Astrocyte of the cerebellum (primary cell): ENCODE measurements at regions not wholly inside any gene's neighbourhood (a gene's known extent, or its start where the extent isn't known, plus 50 kb on each side); places are given as distances from the start of the nearest gene placed in this dataset.

Source experiments
- DNase-seq: peaks from one replicate; pipeline ENCODE4 v3.0.0-alpha.2; 2011; ENCODE audit warnings: low read depth
- H3K4me3 ChIP-seq: 2 replicates; pipeline ENCODE4 v1.5.1; 2011; ENCODE audit warnings: mild to moderate bottlenecking, low read depth, low read length, moderate library complexity
- in situ Hi-C: cut with HindIII; loops from 2 replicates; pipeline ENCODE4 v1.10.0; 2017; ENCODE audit warnings: low sequenced_read_pairs
- TF ChIP-seq, protein P1 (sequence below): IDR thresholded peaks from 2 replicates; pipeline ENCODE4 v1.5.1; 2012; ENCODE audit warnings: low read length, low read depth, moderate library complexity, mild to moderate bottlenecking; ENCODE audit errors: missing control alignments

DNA sequence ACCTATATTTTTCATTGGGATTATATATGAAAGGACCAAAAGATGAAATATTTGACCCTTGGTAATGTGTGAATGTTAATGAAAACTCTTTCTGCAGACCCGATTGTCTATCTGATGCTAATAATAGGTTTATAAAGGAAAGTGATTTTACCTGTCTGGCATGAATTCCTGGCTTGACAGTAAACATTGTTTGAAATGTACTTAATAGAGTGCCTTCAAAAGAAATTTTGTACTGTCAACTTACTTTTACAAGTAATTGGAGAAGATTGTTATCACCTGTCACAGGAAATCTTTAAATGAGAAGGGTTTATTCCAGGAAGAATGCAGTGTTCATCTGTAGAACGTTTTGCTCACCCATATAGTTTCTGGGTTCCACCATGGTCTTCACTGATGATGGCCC is 588.2 kb downstream of the INHBA start:
- TF ChIP-seq, protein P1, sequence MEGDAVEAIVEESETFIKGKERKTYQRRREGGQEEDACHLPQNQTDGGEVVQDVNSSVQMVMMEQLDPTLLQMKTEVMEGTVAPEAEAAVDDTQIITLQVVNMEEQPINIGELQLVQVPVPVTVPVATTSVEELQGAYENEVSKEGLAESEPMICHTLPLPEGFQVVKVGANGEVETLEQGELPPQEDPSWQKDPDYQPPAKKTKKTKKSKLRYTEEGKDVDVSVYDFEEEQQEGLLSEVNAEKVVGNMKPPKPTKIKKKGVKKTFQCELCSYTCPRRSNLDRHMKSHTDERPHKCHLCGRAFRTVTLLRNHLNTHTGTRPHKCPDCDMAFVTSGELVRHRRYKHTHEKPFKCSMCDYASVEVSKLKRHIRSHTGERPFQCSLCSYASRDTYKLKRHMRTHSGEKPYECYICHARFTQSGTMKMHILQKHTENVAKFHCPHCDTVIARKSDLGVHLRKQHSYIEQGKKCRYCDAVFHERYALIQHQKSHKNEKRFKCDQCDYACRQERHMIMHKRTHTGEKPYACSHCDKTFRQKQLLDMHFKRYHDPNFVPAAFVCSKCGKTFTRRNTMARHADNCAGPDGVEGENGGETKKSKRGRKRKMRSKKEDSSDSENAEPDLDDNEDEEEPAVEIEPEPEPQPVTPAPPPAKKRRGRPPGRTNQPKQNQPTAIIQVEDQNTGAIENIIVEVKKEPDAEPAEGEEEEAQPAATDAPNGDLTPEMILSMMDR: no peak
- in situ Hi-C loops: no loop called here
- DNase-seq: no peak
- no peak overlapping the region for H3K4me3 ChIP-seq

DNA sequence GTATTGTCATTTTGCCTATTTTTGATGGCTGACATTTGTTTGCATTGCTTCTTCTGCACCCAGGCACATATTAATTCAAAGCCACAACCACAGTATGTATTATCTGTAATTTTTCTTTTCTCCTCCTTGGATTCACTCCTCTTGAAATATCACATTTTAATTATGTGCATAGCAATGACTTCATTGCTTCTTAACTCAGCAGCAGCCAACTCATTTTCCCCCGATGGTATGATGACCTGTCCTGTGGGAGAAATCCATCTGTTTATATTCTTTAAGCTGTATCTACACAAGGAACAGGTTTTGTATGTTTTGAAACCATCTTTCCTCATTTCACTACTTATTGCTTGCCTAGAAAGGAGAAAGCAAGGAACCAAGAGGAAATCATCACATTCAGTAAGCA is 588.8 kb downstream of the INHBA start:
- DNase-seq: no peak
- TF ChIP-seq, protein P1: no peak
- no peak overlapping the region for H3K4me3 ChIP-seq
- in situ Hi-C loops: no loop called here

DNA sequence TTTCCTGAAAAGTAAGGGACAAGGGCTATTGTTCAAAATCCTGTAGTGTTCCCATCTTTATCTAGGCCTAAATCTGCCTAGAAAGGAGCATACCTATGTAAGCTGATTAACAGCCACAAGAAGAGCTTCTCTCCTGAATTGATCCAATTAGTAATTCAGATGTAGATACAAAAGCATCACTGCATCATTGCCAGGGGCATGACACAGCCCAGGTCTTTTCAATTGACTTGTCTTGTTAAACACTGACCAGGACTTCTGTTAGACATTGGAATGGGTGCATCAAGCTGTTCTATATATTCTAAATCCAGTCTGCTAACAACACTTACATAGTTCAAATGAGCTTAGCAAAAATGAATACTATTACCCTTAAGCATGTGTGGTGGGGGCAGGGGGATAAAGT is 589.2 kb downstream of the INHBA start:
- TF ChIP-seq, protein P1: no peak
- H3K4me3 ChIP-seq: no peak overlapping the region
- in situ Hi-C loops: no loop called here
- DNase-seq: no peak

DNA sequence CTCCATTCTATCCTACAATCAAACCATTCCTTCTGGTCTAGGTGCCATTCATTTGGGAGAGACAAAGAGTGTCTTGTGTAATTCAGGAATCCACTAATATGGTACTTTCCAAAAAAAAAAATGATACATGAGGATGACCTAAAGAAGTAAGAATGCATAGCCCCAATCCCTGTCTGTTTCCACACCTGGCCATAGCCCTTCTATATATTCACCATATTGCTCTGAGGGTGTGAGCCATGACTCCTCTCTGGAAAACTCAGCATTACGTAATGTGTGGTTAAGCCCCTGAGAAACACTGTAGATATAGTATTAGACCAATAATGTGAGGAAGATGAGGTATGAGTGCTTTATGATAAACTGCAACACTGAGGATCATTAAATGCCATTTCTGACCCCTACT is 592.7 kb downstream of the INHBA start:
- no peak for DNase-seq
- TF ChIP-seq, protein P1: no peak
- H3K4me3 ChIP-seq: no peak overlapping the region
- in situ Hi-C loops: no loop called here

DNA sequence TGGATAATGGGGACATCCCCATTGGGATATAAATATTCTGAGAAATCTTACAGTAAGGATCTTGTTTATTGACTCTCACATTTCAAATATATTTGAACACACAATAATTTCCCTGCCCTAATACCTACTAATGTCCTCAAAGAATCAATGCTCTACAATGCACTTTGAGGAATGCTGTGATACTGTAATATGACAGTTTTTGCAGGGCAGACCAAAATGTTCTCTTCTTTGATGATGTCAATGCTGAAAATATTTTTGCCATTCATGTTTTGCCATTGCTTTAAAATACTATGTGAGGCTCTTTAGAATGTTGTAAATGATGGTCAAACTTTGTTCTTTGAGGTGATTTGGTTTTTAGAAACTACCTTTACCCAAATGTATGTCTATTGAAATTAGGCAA is 594.1 kb downstream of the INHBA start:
- in situ Hi-C loops: no loop called here
- TF ChIP-seq, protein P1: no peak
- H3K4me3 ChIP-seq: no peak overlapping the region
- no peak for DNase-seq

DNA sequence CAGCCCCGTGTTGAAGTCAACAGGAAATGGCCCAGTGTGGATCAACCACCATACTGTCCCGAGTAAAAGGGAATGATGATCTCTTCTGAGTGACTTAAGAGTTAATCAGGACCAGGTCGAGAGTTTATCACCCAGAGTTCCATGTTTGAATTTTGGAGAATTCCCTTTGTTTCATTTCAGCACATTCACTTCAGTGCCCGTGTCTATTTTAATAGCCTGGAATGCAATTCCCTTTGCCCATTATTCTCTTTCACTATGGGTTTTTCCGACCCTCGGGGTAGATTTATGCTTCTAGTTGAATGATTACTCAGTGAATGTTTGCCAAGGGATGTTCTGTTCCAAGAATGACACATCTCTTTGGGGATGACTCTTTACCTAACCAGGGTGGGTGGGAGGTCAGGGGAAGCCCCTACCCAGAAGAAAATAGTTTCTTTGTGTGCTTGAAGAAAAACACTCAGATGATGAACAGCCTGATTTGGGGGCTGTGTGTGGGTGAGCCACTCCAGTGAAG is 594.9 kb downstream of the INHBA start:
- H3K4me3 ChIP-seq: no peak overlapping the region
- TF ChIP-seq, protein P1: no peak
- no peak for DNase-seq
- in situ Hi-C loops: no loop called here
